H1 (cell line): ENCODE measurements at regions not wholly inside any gene's neighbourhood (a gene's known extent, or its start where the extent isn't known, plus 50 kb on each side); places are given as distances from the start of the nearest gene placed in this dataset.

Experiments used
- CTCF ChIA-PET: fragments of 300-600 bp; sonication (Branson Sonifier 250); formaldehyde crosslinking; loops from one replicate; lab custom pipeline; 2021; ENCODE audit not compliant: partially characterized antibody; lab: Charles Lee
- POLR2A ChIA-PET: fragments of 300-600 bp; sonication (Branson Sonifier 250); formaldehyde crosslinking; loops from one replicate; lab custom pipeline; 2021; ENCODE audit warnings: inconsistent platforms; ENCODE audit not compliant: partially characterized antibody; lab: Charles Lee
- DNase-seq, 2 experiments: peaks; one replicate each; pipeline versions ENCODE4 v3.0.0 to v3.0.0-alpha.2; 2010 to 2022; ENCODE audit warnings: low spot score in 2 of 2, low read depth in 1 of 2, mixed read lengths in 1 of 2
- FAIRE-seq: peaks from 2 replicates; lab custom pipeline; 2011; peaks lifted over from hg19 to GRCh38; lab: Jason Lieb, UNC
- H2AFZ ChIP-seq: 2 replicates; pipeline ENCODE4 v1.8.1; 2012; ENCODE audit warnings: low read length, inconsistent platforms
- H2AK5ac ChIP-seq: 2 replicates; pipeline ENCODE4 v1.6.1; 2013; ENCODE audit warnings: low read depth, low read length
- H2BK120ac ChIP-seq: replicated peaks from 2 replicates; pipeline ENCODE3; 2013; ENCODE audit warnings: low read depth, low read length, inconsistent platforms
- H2BK12ac ChIP-seq: 2 replicates; pipeline ENCODE4 v1.6.1; 2013; ENCODE audit warnings: low read depth, low read length
- H2BK15ac ChIP-seq: 2 replicates; pipeline ENCODE4 v1.6.1; 2013; ENCODE audit warnings: low read length
- H2BK20ac ChIP-seq: 2 replicates; pipeline ENCODE4 v1.6.1; 2013; ENCODE audit warnings: low read length
- H2BK5ac ChIP-seq: 2 replicates; pipeline ENCODE4 v1.6.1; 2013; ENCODE audit warnings: low read depth, low read length
- H3K14ac ChIP-seq: 2 replicates; pipeline ENCODE4 v1.6.1; 2013; ENCODE audit warnings: inconsistent platforms; ENCODE audit not compliant: insufficient read length
- H3K18ac ChIP-seq: 2 replicates; pipeline ENCODE4 v1.6.1; 2013; ENCODE audit warnings: low read length; ENCODE audit errors: extremely low read depth
- H3K23ac ChIP-seq: 2 replicates; pipeline ENCODE4 v1.6.1; 2013; ENCODE audit warnings: inconsistent platforms; ENCODE audit not compliant: insufficient read length
- H3K23me2 ChIP-seq: 2 replicates; pipeline ENCODE4 v1.6.1; 2013; ENCODE audit warnings: low read depth, low read length
- H3K27ac ChIP-seq: 2 replicates; pipeline ENCODE4 v1.6.1; 2011; ENCODE audit warnings: low read depth, low read length, inconsistent platforms
- H3K27me3 ChIP-seq, 4 experiments: replicated peaks in 1 of 4; 1 replicate in 1 of 4; 2 replicates in 3 of 4; pipeline versions ENCODE4 v1.6.1 to v1.8.1; 2011 to 2013; ENCODE audit warnings: low read length in 3 of 4, mild to moderate bottlenecking in 3 of 4, inconsistent platforms in 2 of 4, mixed read lengths in 2 of 4, moderate library complexity in 1 of 4; ENCODE audit not compliant: control insufficient read depth in 3 of 4, insufficient read depth in 3 of 4; ENCODE audit errors: extremely low read depth in 1 of 4
- H3K36me3 ChIP-seq, 4 experiments: 2 replicates each; pipeline versions ENCODE4 v1.6.1 to v1.8.1; 2011 to 2013; ENCODE audit warnings: mild to moderate bottlenecking in 4 of 4, low read length in 3 of 4, moderate library complexity in 2 of 4, control low read depth in 1 of 4, inconsistent platforms in 1 of 4; ENCODE audit not compliant: insufficient read depth in 4 of 4, control insufficient read depth in 2 of 4
- H3K4ac ChIP-seq: replicated peaks from 2 replicates; pipeline ENCODE3; 2013; ENCODE audit warnings: low read length, low read depth, mixed read lengths, inconsistent platforms; ENCODE audit not compliant: insufficient read length
- H3K4me1 ChIP-seq, 4 experiments: replicated peaks in 1 of 4; 1 replicate in 1 of 4; 2 replicates in 3 of 4; pipeline versions ENCODE4 v1.6.1 to v1.8.1; 2011 to 2013; ENCODE audit warnings: low read length in 3 of 4, inconsistent platforms in 2 of 4, mixed read lengths in 1 of 4; ENCODE audit not compliant: insufficient read depth in 4 of 4, control insufficient read depth in 3 of 4
- H3K4me2 ChIP-seq, 2 experiments: 2 replicates each; pipeline versions ENCODE4 v1.6.1 to v1.8.1; 2011 to 2013; ENCODE audit warnings: low read depth in 2 of 2, low read length in 2 of 2, control low read depth in 1 of 2, inconsistent platforms in 1 of 2, mild to moderate bottlenecking in 1 of 2; ENCODE audit not compliant: insufficient read depth in 1 of 2
- H3K4me3 ChIP-seq, 4 experiments: fragments of 200-600, 300-600 bp in 1 of 4; sonication (generic), shearing (Covaris generic), sonication (Bioruptor Twin) in 1 of 4; 2 replicates each; pipeline versions ENCODE4 v1.5.1 to v1.8.1; 2011 to 2016; ENCODE audit warnings: low read length in 4 of 4, low read depth in 3 of 4, control low read depth in 2 of 4, inconsistent platforms in 2 of 4, mild to moderate bottlenecking in 2 of 4, mixed read lengths in 1 of 4, moderate library complexity in 1 of 4; ENCODE audit not compliant: insufficient read depth in 2 of 4; ENCODE audit errors: extremely low read depth in 1 of 4
- H3K56ac ChIP-seq: replicated peaks from 2 replicates; pipeline ENCODE3; 2013; ENCODE audit warnings: low read depth, mild to moderate bottlenecking, mixed read lengths, low read length, inconsistent platforms; ENCODE audit not compliant: insufficient read length
- H3K79me1 ChIP-seq: 2 replicates; pipeline ENCODE4 v1.6.1; 2013; ENCODE audit warnings: low read depth, low read length, control low read depth
- H3K79me2 ChIP-seq, 2 experiments: 2 replicates each; pipeline versions ENCODE4 v1.6.1 to v1.8.1; 2012 to 2013; ENCODE audit warnings: low read length in 2 of 2, mild to moderate bottlenecking in 2 of 2, inconsistent platforms in 1 of 2; ENCODE audit not compliant: insufficient read depth in 2 of 2, control insufficient read depth in 1 of 2
- H3K9ac ChIP-seq, 4 experiments: replicated peaks in 1 of 4; 1 replicate in 1 of 4; 2 replicates in 3 of 4; pipeline versions ENCODE4 v1.6.1 to v1.8.1; 2011 to 2013; ENCODE audit warnings: low read depth in 3 of 4, low read length in 3 of 4, control low read depth in 2 of 4, mild to moderate bottlenecking in 2 of 4, moderate library complexity in 2 of 4, inconsistent platforms in 1 of 4; ENCODE audit errors: extremely low read depth in 1 of 4
- H3K9me3 ChIP-seq, 2 experiments: 2 replicates each; pipeline versions ENCODE4 v1.6.1 to v1.8.1; 2012 to 2013; ENCODE audit warnings: mild to moderate bottlenecking in 2 of 2, moderate library complexity in 2 of 2, control low read depth in 1 of 2, inconsistent platforms in 1 of 2, low read depth in 1 of 2, low read length in 1 of 2, mixed read lengths in 1 of 2; ENCODE audit not compliant: insufficient read depth in 2 of 2
- H4K20me1 ChIP-seq, 2 experiments: replicated peaks in 1 of 2; 2 replicates each; pipeline versions ENCODE3 to v1.8.1; 2011 to 2013; ENCODE audit warnings: inconsistent platforms in 2 of 2, low read length in 2 of 2, mild to moderate bottlenecking in 1 of 2; ENCODE audit not compliant: insufficient read depth in 2 of 2, control insufficient read depth in 1 of 2
- H4K5ac ChIP-seq: 2 replicates; pipeline ENCODE4 v1.6.1; 2013; ENCODE audit warnings: low read length, low read depth, mixed read lengths, inconsistent platforms; ENCODE audit not compliant: insufficient read length
- H4K8ac ChIP-seq: 2 replicates; pipeline ENCODE4 v1.8.0; 2013; ENCODE audit warnings: mild to moderate bottlenecking, moderate library complexity, low read length, inconsistent platforms; ENCODE audit not compliant: insufficient read depth; ENCODE audit errors: extremely low read depth
- H4K91ac ChIP-seq: replicated peaks from 2 replicates; pipeline ENCODE3; 2013; ENCODE audit warnings: low read length, mixed read lengths, inconsistent platforms; ENCODE audit not compliant: insufficient read length
- ASH2L ChIP-seq: fragments of 200-600, 300-600 bp; sonication (generic); IDR thresholded peaks from one replicate; pipeline ENCODE4 v1.7.1; 2017; ENCODE audit warnings: low read length
- CHD1 ChIP-seq: IDR thresholded peaks from 2 replicates; pipeline ENCODE4 v1.6.1; 2012; ENCODE audit warnings: low read depth, low read length, improper control_type of control experiment
- CREB1 ChIP-seq: IDR thresholded peaks from 2 replicates; pipeline ENCODE4 v1.6.1; 2012; ENCODE audit warnings: inconsistent platforms
- HDAC2 ChIP-seq, 2 experiments: fragments of 300-600 bp in 1 of 2; sonication (generic) in 1 of 2; IDR thresholded peaks; 2 replicates each; pipeline ENCODE4 v1.6.1; 2011 to 2012; ENCODE audit warnings: low read depth in 2 of 2, low read length in 2 of 2, mild to moderate bottlenecking in 2 of 2, moderate library complexity in 2 of 2, borderline replicate concordance in 1 of 2, inconsistent platforms in 1 of 2
- KDM4A ChIP-seq: IDR thresholded peaks from one replicate; pipeline ENCODE4 v1.7.1; 2012; ENCODE audit warnings: low read depth, mild to moderate bottlenecking, moderate library complexity, low read length, inconsistent platforms; ENCODE audit not compliant: severe bottlenecking
- KDM5A ChIP-seq: fragments of 200-600 bp; IDR thresholded peaks from 2 replicates; pipeline ENCODE4 v1.7.1; 2012; ENCODE audit warnings: mild to moderate bottlenecking, low read length, inconsistent platforms, mixed read lengths
- NANOG ChIP-seq: IDR thresholded peaks from 2 replicates; pipeline ENCODE4 v1.6.1; 2011; ENCODE audit warnings: low read length, low read depth, mild to moderate bottlenecking, inconsistent platforms; ENCODE audit not compliant: insufficient read depth, poor library complexity, severe bottlenecking
- PHF8 ChIP-seq: fragments of 200-600 bp; sonication (generic); conservative IDR thresholded peaks from 2 replicates; pipeline ENCODE4 v1.7.1; 2012; ENCODE audit warnings: low read depth, mild to moderate bottlenecking, inconsistent platforms, low read length, moderate library complexity
- POLR2AphosphoS5 ChIP-seq: IDR thresholded peaks from 2 replicates; pipeline ENCODE4 v1.6.1; 2011; ENCODE audit warnings: low read depth, low read length
- SP1 ChIP-seq: IDR thresholded peaks from 2 replicates; pipeline ENCODE4 v1.6.1; 2011; ENCODE audit warnings: low read depth, low read length
- SRF ChIP-seq: IDR thresholded peaks from 2 replicates; pipeline ENCODE4 v1.6.1; 2011; ENCODE audit warnings: mild to moderate bottlenecking, low read depth, low read length, moderate library complexity
- WGBS, 2 experiments: shearing (Covaris generic) in 1 of 2; methylation state at CpG; one replicate each; pipeline versions ENCODE4 v1.1.6 to v1.1.7; 2013 to 2015; ENCODE audit warnings: low lambda C conversion rate in 2 of 2, mixed read lengths in 2 of 2, inconsistent platforms in 1 of 2, low coverage in 1 of 2, missing lambda C conversion rate in 1 of 2; ENCODE audit not compliant: insufficient replicate concordance in 2 of 2, insufficient coverage in 1 of 2, insufficient read length in 1 of 2; ENCODE audit errors: extremely low coverage in 1 of 2, missing lambda C conversion rate in 1 of 2; 5-methylcytosine and 5-hydroxymethylcytosine counted together
- TF ChIP-seq, protein P1 (sequence below): IDR thresholded peaks from 2 replicates; pipeline ENCODE4 v1.6.1; 2012; ENCODE audit warnings: low read length, inconsistent platforms

DNA sequence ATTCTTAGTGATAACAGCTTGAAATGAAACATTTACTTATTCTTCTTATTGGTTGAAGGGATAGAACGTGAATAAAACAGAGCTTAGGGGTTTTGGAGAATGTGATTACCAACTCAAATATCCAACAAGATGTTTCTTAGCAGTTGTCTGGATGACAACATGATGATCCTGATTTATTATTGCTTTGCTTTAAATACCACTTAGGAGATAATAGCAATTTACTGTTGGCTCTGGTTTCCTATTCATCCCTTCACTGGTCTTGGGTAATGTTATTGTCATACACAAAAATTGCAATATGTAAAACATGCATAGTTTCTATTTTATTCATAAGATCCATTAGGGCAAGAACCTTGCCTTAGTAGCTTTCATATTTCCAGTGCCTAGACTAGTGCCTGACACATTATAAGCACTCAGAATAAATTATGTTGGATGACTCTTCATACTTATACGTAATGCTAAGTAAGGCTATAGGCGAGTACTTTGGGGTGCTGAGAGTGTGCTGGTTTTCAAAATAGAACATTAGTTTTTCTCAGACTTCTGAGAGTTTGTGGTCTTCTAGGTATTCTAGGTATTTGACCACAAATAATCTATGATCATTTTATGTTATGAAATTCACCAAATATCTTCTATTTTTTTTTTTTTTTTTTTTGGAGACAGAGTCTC lies 58.6 kb upstream of the PGRMC2 start:
- H3K56ac ChIP-seq = no peak overlapping the region
- H3K4ac ChIP-seq = no peak overlapping the region
- H3K27me3 ChIP-seq = no peaks in the 10 kb centered on the region
- H3K14ac ChIP-seq = no peak overlapping the region
- no peaks in the 10 kb centered on the region for H3K23me2 ChIP-seq
- H2BK5ac ChIP-seq = no peak overlapping the region
- H3K79me2 ChIP-seq = no peaks in the 10 kb centered on the region
- H2BK20ac ChIP-seq = no peak overlapping the region
- H3K9me3 ChIP-seq = no peaks in the 10 kb centered on the region
- DNase-seq (no peak), FAIRE-seq (no peak)
- H3K36me3 ChIP-seq = no peaks in the 10 kb centered on the region
- no peak overlapping the region for H3K9ac ChIP-seq
- no peak overlapping the region for H4K5ac ChIP-seq
- H2AK5ac ChIP-seq = no peak overlapping the region
- H4K91ac ChIP-seq = no peak overlapping the region
- H3K18ac ChIP-seq = no peak overlapping the region
- no peak overlapping the region for H2BK15ac ChIP-seq
- CTCF ChIA-PET = interaction anchor here (0.7 to 1.4 kb wide), 5 partner anchors 25 to 154 kb away, joined by 3 to 4 read pairs (median 3); no protein-coding TSS in a partner anchor
- no peak overlapping the region for H2BK120ac ChIP-seq
- no peak overlapping the region for H2AFZ ChIP-seq
- H3K4me2 ChIP-seq = no peak overlapping the region
- H4K8ac ChIP-seq = no peak overlapping the region
- no peak overlapping the region for H3K4me3 ChIP-seq
- H3K79me1 ChIP-seq = no peaks in the 10 kb centered on the region
- no peaks in the 10 kb centered on the region for H4K20me1 ChIP-seq
- H3K4me1 ChIP-seq = peaks cover 0 to 4% (median 0%) of the 10 kb centered on the region in 4 experiments; a peak in 3 of 7 replicates
- no peak overlapping the region for H3K27ac ChIP-seq
- H2BK12ac ChIP-seq = no peak overlapping the region
- no peak overlapping the region for H3K23ac ChIP-seq
- WGBS, 2 experiments = 84% methylated on average over 3 of the region's 3 CpGs; no CpG with 5 or more reads in 1 of the 2 experiments
- POLR2A ChIA-PET = no interaction called here
- TF ChIP-seq CREB1 (no peak), POLR2AphosphoS5 (no peak), ASH2L (no peak), NANOG (no peak), KDM5A (no peak), SRF (no peak), CHD1 (no peak), KDM4A (no peak), SP1 (no peak), PHF8 (no peak), HDAC2 (IDR thresholded peaks at IDR 0.05; ENCODE audit: borderline replicate concordance in 1 of 2, low read depth in 2 of 2, low read length in 2 of 2) (no peak)
- TF ChIP-seq, protein P1, sequence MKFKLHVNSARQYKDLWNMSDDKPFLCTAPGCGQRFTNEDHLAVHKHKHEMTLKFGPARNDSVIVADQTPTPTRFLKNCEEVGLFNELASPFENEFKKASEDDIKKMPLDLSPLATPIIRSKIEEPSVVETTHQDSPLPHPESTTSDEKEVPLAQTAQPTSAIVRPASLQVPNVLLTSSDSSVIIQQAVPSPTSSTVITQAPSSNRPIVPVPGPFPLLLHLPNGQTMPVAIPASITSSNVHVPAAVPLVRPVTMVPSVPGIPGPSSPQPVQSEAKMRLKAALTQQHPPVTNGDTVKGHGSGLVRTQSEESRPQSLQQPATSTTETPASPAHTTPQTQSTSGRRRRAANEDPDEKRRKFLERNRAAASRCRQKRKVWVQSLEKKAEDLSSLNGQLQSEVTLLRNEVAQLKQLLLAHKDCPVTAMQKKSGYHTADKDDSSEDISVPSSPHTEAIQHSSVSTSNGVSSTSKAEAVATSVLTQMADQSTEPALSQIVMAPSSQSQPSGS = no peak
